WTC11 (cell line): ENCODE measurements at regions not wholly inside any gene's neighbourhood (a gene's known extent, or its start where the extent isn't known, plus 50 kb on each side); places are given as distances from the start of the nearest gene placed in this dataset.

Experiments used
- CTCF ChIP-seq: fragments of 200-600 bp; IDR thresholded peaks from 2 replicates; pipeline ENCODE4 v1.8.0; 2022; ENCODE audit warnings: antibody characterized with exemption
- E2F4 ChIP-seq: sonication (generic); formaldehyde crosslinking; IDR thresholded peaks from 2 replicates; pipeline ENCODE4 v1.8.1; 2022; ENCODE audit warnings: low read depth, mild to moderate bottlenecking, moderate library complexity, missing genetic modification reagents, borderline replicate concordance
- E2F5 ChIP-seq: sonication (generic); formaldehyde crosslinking; IDR thresholded peaks from 2 replicates; pipeline ENCODE4 v1.8.1; 2022; ENCODE audit warnings: mild to moderate bottlenecking, moderate library complexity, missing genetic modification reagents
- FOXK1 ChIP-seq: sonication (generic); formaldehyde crosslinking; IDR thresholded peaks from 2 replicates; pipeline ENCODE4 v1.8.0; 2022; ENCODE audit warnings: mild to moderate bottlenecking, moderate library complexity, missing genetic modification reagents
- ZNF281 ChIP-seq: sonication (generic); formaldehyde crosslinking; IDR thresholded peaks from 2 replicates; pipeline ENCODE4 v1.8.0; 2023; ENCODE audit warnings: mild to moderate bottlenecking, missing genetic modification reagents

- TF ChIP-seq CTCF = no peak
- TF ChIP-seq E2F5 = no peak
- no peak for TF ChIP-seq FOXK1 (CRISPR knock-in tag)
- TF ChIP-seq E2F4 (CRISPR knock-in tag) = no peak
- no peak for TF ChIP-seq ZNF281 (CRISPR knock-in tag)
Measured at GRCh38 chr7:65809982-65810288, 62.9 kb upstream of the VKORC1L1 start.
